ENCODE measurements at regions not wholly inside any gene's neighbourhood (a gene's known extent, or its start where the extent isn't known, plus 50 kb on each side); places are given as distances from the start of the nearest gene placed in this dataset.
"Not testable (repeated sequence)": the region's sequence is repeated elsewhere in the genome, so short reads cannot be mapped to it uniquely, and the experiment has no call there.

- no peak for TF ChIP-seq CTCF (IDR thresholded peaks at IDR 0.05; ENCODE audit: extremely low read depth, missing control alignments)
- no peak for DNase-seq (ENCODE audit: low spot score)
Measured at GRCh38 chr7:53466371-53466770, 430.9 kb downstream of the POM121L12 start.

- DNase-seq (ENCODE audit: low spot score), result no peak
- no peak for TF ChIP-seq CTCF (IDR thresholded peaks at IDR 0.05; ENCODE audit: extremely low read depth, missing control alignments)
Measured at GRCh38 chr7:53470336-53470970, 435.0 kb downstream of the POM121L12 start.

- no peak for TF ChIP-seq CTCF (IDR thresholded peaks at IDR 0.05; ENCODE audit: extremely low read depth, missing control alignments)
- DNase-seq (ENCODE audit: low spot score), result no peak
Measured at GRCh38 chr7:53473371-53473770, 437.9 kb downstream of the POM121L12 start.

GRCh38 chr7:53475776-53476175, 440.3 kb downstream of the POM121L12 start:
- no peak for DNase-seq (ENCODE audit: low spot score)
- no peak for TF ChIP-seq CTCF (IDR thresholded peaks at IDR 0.05; ENCODE audit: extremely low read depth, missing control alignments)

GRCh38 chr7:53476566-53476965, 441.1 kb downstream of the POM121L12 start:
- no peak for DNase-seq (ENCODE audit: low spot score)

GRCh38 chr7:53485354-53485753, 449.9 kb downstream of the POM121L12 start:
- no peak for DNase-seq (ENCODE audit: low spot score)

More at GRCh38 chr7:53476566-53476965, 441.1 kb downstream of the POM121L12 start:
- no peak for TF ChIP-seq CTCF (IDR thresholded peaks at IDR 0.05; ENCODE audit: extremely low read depth, missing control alignments)

GRCh38 chr7:53491051-53491450, 455.6 kb downstream of the POM121L12 start:
- no peak for TF ChIP-seq CTCF (IDR thresholded peaks at IDR 0.05; ENCODE audit: extremely low read depth, missing control alignments)
- DNase-seq (ENCODE audit: low spot score), result no peak

More at GRCh38 chr7:53485354-53485753, 449.9 kb downstream of the POM121L12 start:
- TF ChIP-seq CTCF (IDR thresholded peaks at IDR 0.05; ENCODE audit: extremely low read depth, missing control alignments), result no peak

- not testable (repeated sequence) for DNase-seq (ENCODE audit: low spot score)
Measured at GRCh38 chr7:53495181-53495580, 459.7 kb downstream of the POM121L12 start.

Measured in GM20000 (cell line).